ENCODE measurements at regions not wholly inside any gene's neighbourhood (a gene's known extent, or its start where the extent isn't known, plus 50 kb on each side); places are given as distances from the start of the nearest gene placed in this dataset.

- TF ChIP-seq, protein P1, sequence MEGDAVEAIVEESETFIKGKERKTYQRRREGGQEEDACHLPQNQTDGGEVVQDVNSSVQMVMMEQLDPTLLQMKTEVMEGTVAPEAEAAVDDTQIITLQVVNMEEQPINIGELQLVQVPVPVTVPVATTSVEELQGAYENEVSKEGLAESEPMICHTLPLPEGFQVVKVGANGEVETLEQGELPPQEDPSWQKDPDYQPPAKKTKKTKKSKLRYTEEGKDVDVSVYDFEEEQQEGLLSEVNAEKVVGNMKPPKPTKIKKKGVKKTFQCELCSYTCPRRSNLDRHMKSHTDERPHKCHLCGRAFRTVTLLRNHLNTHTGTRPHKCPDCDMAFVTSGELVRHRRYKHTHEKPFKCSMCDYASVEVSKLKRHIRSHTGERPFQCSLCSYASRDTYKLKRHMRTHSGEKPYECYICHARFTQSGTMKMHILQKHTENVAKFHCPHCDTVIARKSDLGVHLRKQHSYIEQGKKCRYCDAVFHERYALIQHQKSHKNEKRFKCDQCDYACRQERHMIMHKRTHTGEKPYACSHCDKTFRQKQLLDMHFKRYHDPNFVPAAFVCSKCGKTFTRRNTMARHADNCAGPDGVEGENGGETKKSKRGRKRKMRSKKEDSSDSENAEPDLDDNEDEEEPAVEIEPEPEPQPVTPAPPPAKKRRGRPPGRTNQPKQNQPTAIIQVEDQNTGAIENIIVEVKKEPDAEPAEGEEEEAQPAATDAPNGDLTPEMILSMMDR (IDR thresholded peaks at IDR 0.05; ENCODE audit: insufficient read depth, low read depth, low read length): no peak
- TF ChIP-seq EZH2 (IDR thresholded peaks at IDR 0.05; ENCODE audit: insufficient read depth, low read length): no peak
Measured at GRCh38 chr12:69150083-69150795, 89.1 kb upstream of the CPSF6 start.
